B cell (primary cell): ENCODE measurements at regions not wholly inside any gene's neighbourhood (a gene's known extent, or its start where the extent isn't known, plus 50 kb on each side); places are given as distances from the start of the nearest gene placed in this dataset.

Experiments
- ATAC-seq: fragments of 200-7000 bp; cut with Tn5 transposase; one replicate; pipeline ENCODE4 v1.10.0; 2021; ENCODE audit warnings: low read depth, mild to moderate bottlenecking, moderate number of reproducible peaks, moderate library complexity
- CTCF ChIA-PET: fragments of 350-600 bp; sonication (Branson Sonifier 250); formaldehyde crosslinking; loops from one replicate; lab custom pipeline; 2021; ENCODE audit warnings: antibody characterized with exemption, inconsistent platforms; lab: Charles Lee
- POLR2A ChIA-PET: fragments of 350-600 bp; sonication (Branson Sonifier 250); formaldehyde crosslinking; loops from one replicate; lab custom pipeline; 2021; ENCODE audit warnings: antibody characterized with exemption; lab: Charles Lee
- DNase-seq: peaks from one replicate; pipeline ENCODE4 v3.0.0; 2013
- H2AFZ ChIP-seq: 2 replicates; pipeline ENCODE4 v1.6.1; 2012; ENCODE audit warnings: mild to moderate bottlenecking, low read depth, low read length; ENCODE audit not compliant: insufficient read depth, poor library complexity, severe bottlenecking
- H3K27ac ChIP-seq, 2 donors: 1 replicate in 1 of 2; 2 replicates in 1 of 2; pipeline ENCODE4 v1.5.1; 2012 to 2013; ENCODE audit warnings: low read length in 2 of 2, mild to moderate bottlenecking in 2 of 2, moderate library complexity in 1 of 2
- H3K27me3 ChIP-seq, 4 experiments: fragments of 200-600 bp in 1 of 4; sonication (generic) in 1 of 4; replicated peaks in 1 of 4; 1 replicate in 2 of 4; 2 replicates in 2 of 4; pipeline versions ENCODE4 v1.6.1 to v1.7.0; 2013 to 2016; ENCODE audit warnings: low read length in 3 of 4, mild to moderate bottlenecking in 2 of 4, mixed read lengths in 1 of 4, moderate library complexity in 1 of 4; ENCODE audit not compliant: insufficient read depth in 4 of 4, control insufficient read depth in 3 of 4; ENCODE audit errors: control extremely low read depth in 1 of 4
- H3K36me3 ChIP-seq, 2 experiments: replicated peaks in 1 of 2; 1 replicate in 1 of 2; 2 replicates in 1 of 2; pipeline versions ENCODE4 v1.6.1 to v1.7.1; 2013; ENCODE audit warnings: low read length in 1 of 2; ENCODE audit not compliant: insufficient read depth in 2 of 2, control insufficient read depth in 1 of 2; ENCODE audit errors: control extremely low read depth in 1 of 2, extremely low read depth in 1 of 2
- H3K4me1 ChIP-seq, 2 donors: fragments of 200-600 bp in 1 of 2; sonication (generic) in 1 of 2; 1 replicate in 1 of 2; 2 replicates in 1 of 2; pipeline versions ENCODE4 v1.5.1 to v1.6.1; 2013 to 2017; ENCODE audit warnings: low read length in 2 of 2; ENCODE audit not compliant: control insufficient read depth in 2 of 2, insufficient read depth in 2 of 2
- H3K4me2 ChIP-seq: replicated peaks from 2 replicates; pipeline ENCODE3; 2012; ENCODE audit warnings: mild to moderate bottlenecking, low read depth, low read length; ENCODE audit not compliant: poor library complexity, severe bottlenecking
- H3K4me3 ChIP-seq, 5 experiments: fragments of 200-600 bp in 1 of 5; sonication (generic) in 1 of 5; 1 replicate in 3 of 5; 2 replicates in 2 of 5; pipeline versions ENCODE4 v1.5.1 to v1.7.0; 2011 to 2016; ENCODE audit warnings: low read length in 4 of 5, mild to moderate bottlenecking in 4 of 5, low read depth in 2 of 5, control low read depth in 1 of 5, moderate library complexity in 1 of 5; ENCODE audit not compliant: insufficient read depth in 1 of 5; ENCODE audit errors: control extremely low read depth in 1 of 5, extremely low read depth in 1 of 5
- H3K79me2 ChIP-seq: fragments of 200-600 bp; sonication (generic); one replicate; pipeline ENCODE4 v1.6.0; 2016; ENCODE audit warnings: low read length; ENCODE audit not compliant: control insufficient read depth, insufficient read depth
- H3K9ac ChIP-seq: fragments of 200-600 bp; sonication (generic); 2 replicates; pipeline ENCODE4 v1.6.1; 2017; ENCODE audit warnings: mild to moderate bottlenecking, low read length, moderate library complexity
- H3K9me3 ChIP-seq, 3 donors: one replicate each; pipeline versions ENCODE4 v1.6.1 to v1.7.1; 2013; ENCODE audit warnings: low read length in 2 of 3; ENCODE audit not compliant: control insufficient read depth in 2 of 3, insufficient read depth in 1 of 3; ENCODE audit errors: control extremely low read depth in 1 of 3
- H4K20me1 ChIP-seq: 2 replicates; pipeline ENCODE4 v1.6.0; 2012; ENCODE audit warnings: mild to moderate bottlenecking, low read length; ENCODE audit not compliant: insufficient read depth, control insufficient read depth, poor library complexity, severe bottlenecking
- H3K27ac Mint-ChIP-seq: one replicate; pipeline ENCODE4 v1.8.0; 2021; ENCODE audit warnings: mixed read lengths
- H3K27me3 Mint-ChIP-seq: one replicate; pipeline ENCODE4 v1.8.0; 2021; ENCODE audit warnings: mixed read lengths
- H3K4me1 Mint-ChIP-seq: one replicate; pipeline ENCODE4 v1.8.0; 2021; ENCODE audit warnings: mixed read lengths
- H3K4me3 Mint-ChIP-seq: one replicate; pipeline ENCODE4 v1.8.0; 2021; ENCODE audit warnings: mixed read lengths
- H3K9me3 Mint-ChIP-seq: one replicate; pipeline ENCODE4 v1.8.0; 2022; ENCODE audit warnings: mixed read lengths; ENCODE audit not compliant: insufficient read depth
- CTCF ChIP-seq: fragments of 200-600 bp; IDR thresholded peaks from one replicate; pipeline ENCODE4 v1.8.0; 2022; ENCODE audit warnings: antibody characterized with exemption, mild to moderate bottlenecking
- EZH2 ChIP-seq: IDR thresholded peaks from 2 replicates; pipeline ENCODE4 v1.6.1; 2012; ENCODE audit warnings: borderline replicate concordance, low read depth, mild to moderate bottlenecking, moderate library complexity, low read length; ENCODE audit not compliant: insufficient read depth, poor library complexity, severe bottlenecking
- WGBS: methylation state at CpG from one replicate; pipeline ENCODE4 v1.1.5; 2013; ENCODE audit warnings: missing lambda C conversion rate; ENCODE audit not compliant: insufficient coverage; 5-methylcytosine and 5-hydroxymethylcytosine counted together
- intact Hi-C: fragments of 100-400 bp; cut with micrococcal nuclease; formaldehyde crosslinking; loops from one replicate; pipeline ENCODE4 v1.10.0; 2022

GRCh38 chr3:107240183-107241091 is 136.8 kb upstream of the CCDC54 start:
- H3K4me3 Mint-ChIP-seq = peak overlapping the region; percentile 96
- Histone ChIP-seq H3K79me2 (no peaks in the 10 kb centered on the region), H3K9ac (peak overlapping the region; percentile 69), H3K36me3 (no peaks in the 10 kb centered on the region), H2AFZ (peak overlapping the region; percentile 81), H3K4me1 (peaks cover 10 to 18% of the 10 kb centered on the region in 2 donors), H3K27ac (peak overlapping the region in 1 of 2 donors; percentile 27), H3K27me3 (peaks cover 0 to under 1% (median 0%) of the 10 kb centered on the region in 4 experiments), H3K4me2 (peak overlapping the region; percentile 81), H4K20me1 (no peaks in the 10 kb centered on the region), H3K9me3 (no peaks in the 10 kb centered on the region), H3K4me3 (peak overlapping the region; percentile 67 to 82 (median 75))
- peaks cover 4% of the 10 kb centered on the region for H3K27me3 Mint-ChIP-seq
- CTCF ChIA-PET = interaction anchor here (0.6 to 1.5 kb wide), 3 partner anchors 303 to 687 kb away, joined by 3 to 5 read pairs (median 3); no protein-coding TSS in a partner anchor
- POLR2A ChIA-PET = no interaction called here
- DNase-seq = peak; percentile 85
- under 1% methylated on average over 51 of the region's 59 CpGs for WGBS
- no peaks in the 10 kb centered on the region for H3K9me3 Mint-ChIP-seq
- TF ChIP-seq EZH2 (no peak), CTCF (no peak)
- ATAC-seq = peak; percentile 92
- intact Hi-C loops = loop anchor here (1.0 kb wide), 2 partner anchors 181 to 282 kb away; partner anchors contain the start of gene BBX
- H3K4me1 Mint-ChIP-seq = peaks cover 23% of the 10 kb centered on the region
- H3K27ac Mint-ChIP-seq = peak overlapping the region; percentile 66

- H3K4me1 ChIP-seq = peaks cover 7 to 12% of the 10 kb centered on the region in 2 donors
- ChIA-PET CTCF (interaction anchor here (1.3 to 1.5 kb wide), 2 partner anchors 302 to 686 kb away, joined by 3 to 5 read pairs; no protein-coding TSS in a partner anchor), POLR2A (no interaction called here)
- TF ChIP-seq CTCF (no peak), EZH2 (no peak)
- H3K9ac ChIP-seq = peak overlapping the region; percentile 69
- H2AFZ ChIP-seq = peak overlapping the region; percentile 81
- peak; percentile 37 for ATAC-seq
- no peaks in the 10 kb centered on the region for H4K20me1 ChIP-seq
- peak overlapping the region; percentile 81 for H3K4me2 ChIP-seq
- DNase-seq = peak; percentile 37
- Mint-ChIP-seq H3K27me3 (no peaks in the 10 kb centered on the region), H3K4me1 (peaks cover 16% of the 10 kb centered on the region), H3K4me3 (peak overlapping the region; percentile 96), H3K9me3 (no peaks in the 10 kb centered on the region), H3K27ac (peak overlapping the region; percentile 66)
- H3K9me3 ChIP-seq = no peaks in the 10 kb centered on the region
- intact Hi-C loops = no loop called here
- H3K27ac ChIP-seq = peak overlapping the region in 1 of 2 donors; percentile 27
- H3K27me3 ChIP-seq = no peaks in the 10 kb centered on the region
- peak overlapping the region; percentile 67 to 82 (median 75) for H3K4me3 ChIP-seq
- 2% methylated on average over 5 of the region's 7 CpGs for WGBS
- no peaks in the 10 kb centered on the region for H3K36me3 ChIP-seq
- H3K79me2 ChIP-seq = no peaks in the 10 kb centered on the region
These were observed 136.0 kb upstream of the CCDC54 start for GRCh38 chr3:107241217-107241616.
